ENCODE measurements at regions not wholly inside any gene's neighbourhood (a gene's known extent, or its start where the extent isn't known, plus 50 kb on each side); places are given as distances from the start of the nearest gene placed in this dataset.

DNA sequence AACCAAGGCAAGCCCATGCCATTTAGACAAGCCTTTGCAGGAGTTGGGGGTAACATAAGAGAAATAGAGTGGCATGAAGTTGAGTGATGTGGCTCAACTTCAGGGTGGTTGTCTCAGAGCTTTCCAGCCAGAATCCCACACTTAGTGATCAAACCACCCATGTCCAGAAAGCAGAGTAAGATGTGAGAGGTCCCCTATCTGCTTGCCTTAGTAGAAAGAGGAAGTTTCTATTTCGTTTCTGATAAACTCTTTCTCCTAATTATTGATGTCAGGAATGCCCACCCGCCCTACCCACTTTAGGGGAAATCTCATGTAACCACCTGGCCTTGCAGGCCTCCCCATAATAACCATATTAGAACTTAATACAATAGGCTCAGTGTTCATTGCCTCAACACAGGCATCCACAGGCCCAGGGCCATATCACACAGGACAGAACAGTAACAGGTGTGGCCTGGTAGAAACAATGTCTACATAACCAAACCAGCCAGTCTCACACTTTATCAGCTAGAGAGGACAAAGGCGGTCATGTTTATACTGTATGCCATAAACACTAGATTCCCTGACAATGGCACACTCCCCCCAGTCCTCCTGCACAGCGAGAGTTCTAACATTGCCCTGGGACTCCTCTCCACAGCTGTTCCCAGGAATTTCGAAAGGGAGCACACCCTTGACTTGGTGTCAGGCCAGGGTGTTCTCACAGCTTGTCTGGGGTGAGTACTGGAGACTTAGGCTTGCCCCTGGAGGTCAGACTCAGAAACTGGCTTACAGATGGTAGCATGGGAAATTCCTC lies 364.4 kb downstream of the CXCL12 start:
- TF ChIP-seq POLR2A (IDR thresholded peaks at IDR 0.05; ENCODE audit: low read depth, low read length) (no peak), POLR2AphosphoS5 (IDR thresholded peaks at IDR 0.05; ENCODE audit: low read depth, low read length) (no peak)

Data from GM12892 (cell line).